ENCODE measurements at regions not wholly inside any gene's neighbourhood (a gene's known extent, or its start where the extent isn't known, plus 50 kb on each side); places are given as distances from the start of the nearest gene placed in this dataset.

- Histone ChIP-seq H3K27me3 (ENCODE audit: control insufficient read depth, insufficient read depth, low read length) (no peaks in the 10 kb centered on the region), H3K4me3 (ENCODE audit: low read depth, low read length) (no peak overlapping the region), H3K27ac (ENCODE audit: low read depth, low read length) (no peak overlapping the region), H3K9me3 (ENCODE audit: control insufficient read depth, insufficient read depth, low read length) (no peaks in the 10 kb centered on the region)
- POLR2A ChIA-PET, result no interaction called here
- DNase-seq (ENCODE audit: low read depth, low spot score), result no peak
- TF ChIP-seq, protein P1, sequence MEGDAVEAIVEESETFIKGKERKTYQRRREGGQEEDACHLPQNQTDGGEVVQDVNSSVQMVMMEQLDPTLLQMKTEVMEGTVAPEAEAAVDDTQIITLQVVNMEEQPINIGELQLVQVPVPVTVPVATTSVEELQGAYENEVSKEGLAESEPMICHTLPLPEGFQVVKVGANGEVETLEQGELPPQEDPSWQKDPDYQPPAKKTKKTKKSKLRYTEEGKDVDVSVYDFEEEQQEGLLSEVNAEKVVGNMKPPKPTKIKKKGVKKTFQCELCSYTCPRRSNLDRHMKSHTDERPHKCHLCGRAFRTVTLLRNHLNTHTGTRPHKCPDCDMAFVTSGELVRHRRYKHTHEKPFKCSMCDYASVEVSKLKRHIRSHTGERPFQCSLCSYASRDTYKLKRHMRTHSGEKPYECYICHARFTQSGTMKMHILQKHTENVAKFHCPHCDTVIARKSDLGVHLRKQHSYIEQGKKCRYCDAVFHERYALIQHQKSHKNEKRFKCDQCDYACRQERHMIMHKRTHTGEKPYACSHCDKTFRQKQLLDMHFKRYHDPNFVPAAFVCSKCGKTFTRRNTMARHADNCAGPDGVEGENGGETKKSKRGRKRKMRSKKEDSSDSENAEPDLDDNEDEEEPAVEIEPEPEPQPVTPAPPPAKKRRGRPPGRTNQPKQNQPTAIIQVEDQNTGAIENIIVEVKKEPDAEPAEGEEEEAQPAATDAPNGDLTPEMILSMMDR (IDR thresholded peaks at IDR 0.05; ENCODE audit: low read depth, low read length), result no peak
- CTCF ChIA-PET, result no interaction called here
Observed at GRCh38 chr17:71052971-71053370, 883.6 kb downstream of the KCNJ2 start.

GRCh38 chr17:71055128-71055527 is 885.8 kb downstream of the KCNJ2 start:
- TF ChIP-seq, protein P1 (IDR thresholded peaks at IDR 0.05; ENCODE audit: low read depth, low read length), result no peak
- Histone ChIP-seq H3K27me3 (ENCODE audit: control insufficient read depth, insufficient read depth, low read length) (no peaks in the 10 kb centered on the region), H3K27ac (ENCODE audit: low read depth, low read length) (no peak overlapping the region), H3K9me3 (ENCODE audit: control insufficient read depth, insufficient read depth, low read length) (no peaks in the 10 kb centered on the region), H3K4me3 (ENCODE audit: low read depth, low read length) (no peak overlapping the region)
- CTCF ChIA-PET, result interaction anchor here (0.7 kb wide), 1 partner anchor 56 kb away, joined by 3 read pairs; no protein-coding TSS in a partner anchor
- peak; percentile 3 for DNase-seq (ENCODE audit: low read depth, low spot score)
- POLR2A ChIA-PET, result no interaction called here

DNA sequence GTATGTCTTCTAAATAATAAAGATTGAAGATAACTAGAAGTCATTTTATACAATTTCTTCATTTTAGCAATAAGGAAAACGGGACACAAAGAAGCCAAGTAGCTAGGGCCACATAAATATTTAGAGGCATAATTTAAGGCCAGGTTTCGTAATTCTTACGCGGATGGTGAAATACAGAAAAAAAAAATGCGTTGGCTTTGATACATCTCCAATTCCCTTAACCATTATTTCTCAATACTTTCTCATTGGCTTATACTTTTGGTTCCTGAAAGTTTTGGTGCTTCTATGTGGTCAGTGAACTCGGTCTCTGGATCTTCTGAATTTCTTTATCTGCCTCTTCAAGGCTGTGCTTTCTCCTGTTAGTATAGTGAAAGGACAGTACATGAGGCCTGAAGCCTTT is 888.1 kb downstream of the KCNJ2 start:
- Histone ChIP-seq H3K27ac (ENCODE audit: low read depth, low read length) (no peak overlapping the region), H3K9me3 (ENCODE audit: control insufficient read depth, insufficient read depth, low read length) (no peaks in the 10 kb centered on the region), H3K27me3 (ENCODE audit: control insufficient read depth, insufficient read depth, low read length) (no peaks in the 10 kb centered on the region), H3K4me3 (ENCODE audit: low read depth, low read length) (no peak overlapping the region)
- CTCF ChIA-PET, result interaction anchor here (1.7 kb wide), 1 partner anchor 290 kb away, joined by 6 read pairs; no protein-coding TSS in a partner anchor
- TF ChIP-seq, protein P1 (IDR thresholded peaks at IDR 0.05; ENCODE audit: low read depth, low read length), result no peak
- POLR2A ChIA-PET, result no interaction called here
- DNase-seq (ENCODE audit: low read depth, low spot score), result no peak

GRCh38 chr17:71057938-71058337 is 888.6 kb downstream of the KCNJ2 start:
- ChIA-PET CTCF (interaction anchor here (1.7 kb wide), 1 partner anchor 291 kb away, joined by 6 read pairs; no protein-coding TSS in a partner anchor), POLR2A (no interaction called here)
- no peak overlapping the region for H3K27ac ChIP-seq (ENCODE audit: low read depth, low read length)
- TF ChIP-seq, protein P1 (IDR thresholded peaks at IDR 0.05; ENCODE audit: low read depth, low read length), result no peak
- no peak overlapping the region for H3K4me3 ChIP-seq (ENCODE audit: low read depth, low read length)
- DNase-seq (ENCODE audit: low read depth, low spot score), result no peak
- H3K27me3 ChIP-seq (ENCODE audit: control insufficient read depth, insufficient read depth, low read length), result no peaks in the 10 kb centered on the region
- H3K9me3 ChIP-seq (ENCODE audit: control insufficient read depth, insufficient read depth, low read length), result no peaks in the 10 kb centered on the region

DNA sequence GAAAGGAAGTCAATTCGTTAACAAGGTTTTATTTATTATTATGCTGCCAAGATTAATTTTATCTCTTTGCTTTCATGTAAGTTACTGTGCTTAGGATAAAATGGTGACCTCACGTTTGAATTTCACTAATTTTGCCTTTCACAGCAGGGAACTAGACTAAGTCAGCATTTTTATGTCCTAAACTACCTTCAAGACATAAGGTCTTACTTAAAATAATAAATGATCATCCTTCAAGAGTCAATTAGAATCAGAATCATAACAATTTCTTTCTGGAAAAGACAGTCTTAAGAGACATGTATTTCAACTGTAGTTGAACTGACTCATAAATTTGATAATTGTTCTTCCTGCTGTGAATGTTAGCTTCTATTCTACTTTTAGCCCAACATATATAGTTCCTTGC is 893.8 kb downstream of the KCNJ2 start:
- TF ChIP-seq, protein P1 (IDR thresholded peaks at IDR 0.05; ENCODE audit: low read depth, low read length), result no peak
- ChIA-PET POLR2A (no interaction called here), CTCF (interaction anchor here (0.6 to 1.1 kb wide), 2 partner anchors 295 to 410 kb away, joined by 3 read pairs; no protein-coding TSS in a partner anchor)
- Histone ChIP-seq H3K27ac (ENCODE audit: low read depth, low read length) (no peak overlapping the region), H3K9me3 (ENCODE audit: control insufficient read depth, insufficient read depth, low read length) (no peaks in the 10 kb centered on the region), H3K4me3 (ENCODE audit: low read depth, low read length) (no peak overlapping the region), H3K27me3 (ENCODE audit: control insufficient read depth, insufficient read depth, low read length) (no peaks in the 10 kb centered on the region)
- DNase-seq (ENCODE audit: low read depth, low spot score), result no peak

Measured in AG04450 (cell line).